Left forelimb (tissue), 1 donor: ENCODE measurements at regions not wholly inside any gene's neighbourhood (a gene's known extent, or its start where the extent isn't known, plus 50 kb on each side); places are given as distances from the start of the nearest gene placed in this dataset.
"Not testable (repeated sequence)": the region's sequence is repeated elsewhere in the genome, so short reads cannot be mapped to it uniquely, and the experiment has no call there.

ENCODE experiments used
- DNase-seq: peaks from one replicate; pipeline ENCODE4 v3.0.0-alpha.2; 2018; ENCODE audit warnings: low spot score

DNA sequence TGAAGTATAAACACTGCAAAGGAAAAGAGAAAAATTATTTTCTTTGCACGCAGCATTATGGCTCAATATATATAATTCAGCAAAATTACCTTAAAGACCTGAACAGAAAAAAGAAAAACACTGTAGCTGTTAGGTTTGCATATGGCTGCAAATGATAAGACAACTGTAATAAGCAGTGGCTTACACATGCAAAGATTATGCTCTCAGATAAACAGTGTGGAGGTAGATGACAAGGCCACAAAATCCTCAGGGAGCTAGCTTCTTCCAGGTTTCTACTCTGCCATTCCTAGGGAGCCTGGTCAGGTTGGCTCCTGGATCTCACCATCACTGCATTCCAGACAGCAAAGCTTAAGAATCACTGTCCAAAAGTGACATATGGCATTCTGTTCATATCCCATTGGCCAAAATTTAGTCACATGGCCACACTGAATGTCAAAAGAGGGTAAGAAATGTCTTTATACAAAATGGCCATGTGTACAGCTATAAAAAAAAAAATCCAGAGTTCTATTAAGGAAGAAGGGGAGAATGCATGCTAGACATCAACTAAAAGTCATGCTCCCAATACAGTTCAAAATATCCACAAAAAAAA is 195.2 kb upstream of the SLC7A11 start:
- DNase-seq = no peak

DNA sequence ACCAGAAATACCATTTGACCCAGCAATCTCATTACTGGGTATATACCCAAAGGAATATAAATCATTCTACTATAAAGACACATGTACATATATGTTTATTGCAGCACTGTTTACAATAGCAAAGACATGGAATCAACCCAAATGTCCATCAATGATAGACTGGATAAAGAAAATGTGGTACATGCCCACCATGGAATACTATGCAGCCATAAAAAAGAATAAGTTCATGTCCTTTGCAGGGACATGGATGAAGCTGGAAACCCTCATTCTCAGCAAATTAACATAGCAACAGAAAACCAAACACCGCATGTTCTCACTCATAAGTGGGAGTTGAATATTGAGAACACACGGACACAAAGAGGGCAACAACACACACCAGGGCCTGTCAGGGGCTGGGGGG is 193.6 kb upstream of the SLC7A11 start:
- DNase-seq = not testable (repeated sequence)

DNA sequence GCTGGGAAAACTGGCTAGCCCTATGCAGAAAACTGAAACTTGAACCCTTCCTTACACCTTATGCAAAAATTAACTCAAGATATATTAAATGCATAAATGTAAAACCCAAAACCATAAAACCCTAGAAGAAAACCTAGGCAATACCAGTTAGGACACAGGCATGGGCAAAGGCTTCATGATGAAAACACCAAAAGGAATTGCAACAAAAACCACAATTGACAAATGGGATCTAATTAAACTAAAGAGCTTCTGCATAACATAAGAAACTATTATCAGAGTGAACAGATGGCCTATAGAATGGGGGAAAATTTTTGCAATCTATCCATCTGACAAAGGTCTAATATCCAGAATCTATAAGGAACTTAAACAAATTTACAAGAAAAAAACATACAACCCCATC is 192.9 kb upstream of the SLC7A11 start:
- DNase-seq = not testable (repeated sequence)

DNA sequence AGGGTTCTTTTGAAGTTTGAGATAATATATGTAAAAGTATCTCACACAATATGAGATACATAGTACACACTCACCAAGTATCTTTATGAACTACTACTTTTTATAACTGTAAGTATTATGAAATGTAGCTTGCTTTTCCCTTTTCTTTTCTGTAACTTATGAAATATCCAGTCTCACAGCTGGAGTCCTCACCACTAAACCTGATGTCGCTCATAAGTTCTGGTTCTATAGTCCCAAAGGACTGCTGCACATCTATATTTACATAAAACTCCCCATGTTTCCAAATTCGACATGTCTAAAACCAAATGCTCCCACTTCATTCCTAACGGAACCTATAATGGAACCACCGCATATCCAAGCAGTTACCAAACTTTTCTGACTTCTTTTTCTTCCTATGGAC is 186.5 kb upstream of the SLC7A11 start:
- DNase-seq = no peak

DNA sequence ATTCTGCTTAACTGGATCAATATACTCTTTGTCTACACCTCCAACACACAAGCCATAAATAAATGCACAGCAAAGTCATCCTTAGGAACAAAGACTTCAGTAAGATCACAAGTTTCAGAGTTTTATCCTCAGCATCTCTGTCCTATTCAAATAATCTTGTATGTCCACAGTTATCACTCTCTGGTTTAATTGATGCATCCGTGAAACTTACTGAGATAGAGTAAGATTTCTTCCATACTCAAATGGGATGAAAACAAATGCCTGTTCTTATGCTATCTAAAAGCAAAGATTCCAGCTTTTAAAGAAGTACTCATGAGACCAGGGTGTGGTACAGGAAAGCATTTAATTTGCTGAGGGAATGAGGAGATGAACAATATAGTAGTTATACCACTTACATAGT is 184.6 kb upstream of the SLC7A11 start:
- no peak for DNase-seq

DNA sequence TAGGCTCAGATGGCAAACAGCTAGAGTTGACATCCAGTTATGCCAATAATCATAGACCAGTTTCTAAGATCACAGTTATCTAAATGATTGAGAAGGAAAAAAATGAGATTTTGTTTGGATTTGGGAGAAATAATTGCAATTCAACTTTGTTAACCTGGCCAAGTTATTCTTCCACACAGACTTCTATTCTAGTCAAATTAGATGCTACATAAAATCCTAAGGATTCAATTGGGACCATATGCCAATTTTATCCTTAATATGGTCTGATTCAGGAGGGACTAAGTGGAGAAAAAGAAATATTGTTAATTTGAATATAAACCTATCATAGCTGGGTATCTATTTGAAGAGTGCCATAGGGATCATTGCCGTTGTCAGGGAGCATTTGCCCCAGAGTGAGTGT is 178.3 kb upstream of the SLC7A11 start:
- DNase-seq = no peak

DNA sequence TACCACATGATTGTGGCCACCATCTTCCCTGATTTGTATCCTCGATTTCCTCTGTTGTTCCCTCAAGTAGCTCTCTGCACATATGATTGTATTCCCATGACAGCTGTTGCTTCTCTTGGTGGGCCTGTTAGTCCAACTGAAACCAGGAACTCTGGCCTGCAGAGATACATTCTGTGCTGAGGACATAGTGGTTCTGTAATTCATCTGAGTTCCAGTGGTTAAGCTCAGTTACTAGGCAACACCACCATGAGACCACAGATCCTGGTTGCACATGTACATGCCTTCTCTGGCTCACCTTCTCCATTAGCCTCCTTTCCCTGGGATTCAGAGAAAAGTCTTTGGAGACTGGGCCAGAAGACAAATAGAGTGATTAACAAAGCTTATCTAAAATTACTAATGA is 172.1 kb upstream of the SLC7A11 start:
- no peak for DNase-seq

DNA sequence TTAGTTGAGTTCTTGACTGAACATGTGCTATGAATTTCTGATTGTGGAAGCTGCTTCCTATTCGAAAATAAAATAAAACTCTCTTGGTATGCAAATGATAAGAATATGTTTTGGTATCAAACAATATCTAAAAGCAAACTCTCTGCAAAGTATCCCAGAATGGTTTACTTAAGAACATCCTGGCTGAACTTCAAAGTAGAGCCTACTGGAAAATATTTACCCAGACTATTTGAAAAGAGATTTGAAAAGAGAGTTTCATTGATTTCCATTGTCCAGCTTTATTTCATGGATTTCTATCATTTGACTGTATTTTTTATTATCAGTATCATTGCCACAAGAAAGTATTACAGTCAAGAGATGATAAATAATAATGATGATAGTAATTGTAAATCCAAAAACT is 171.1 kb upstream of the SLC7A11 start:
- no peak for DNase-seq

DNA sequence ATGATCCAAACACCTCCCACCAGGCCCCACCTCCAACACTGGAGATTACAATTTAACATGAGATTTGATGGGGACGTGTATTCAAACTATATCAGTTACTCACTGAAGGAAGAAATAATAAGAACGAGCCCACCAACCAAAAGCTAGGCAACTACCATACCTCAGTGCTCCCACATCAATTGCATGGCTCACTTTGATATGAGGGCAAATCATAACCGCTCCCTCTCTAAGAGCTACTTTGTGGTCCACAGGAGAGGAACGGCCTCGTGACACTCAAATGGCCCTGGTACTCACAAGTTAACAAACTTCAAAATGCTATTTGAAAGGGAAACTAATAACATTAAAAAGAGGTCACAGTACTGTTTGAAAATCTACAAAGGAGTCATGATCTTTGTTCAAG is 170.7 kb upstream of the SLC7A11 start:
- no peak for DNase-seq

DNA sequence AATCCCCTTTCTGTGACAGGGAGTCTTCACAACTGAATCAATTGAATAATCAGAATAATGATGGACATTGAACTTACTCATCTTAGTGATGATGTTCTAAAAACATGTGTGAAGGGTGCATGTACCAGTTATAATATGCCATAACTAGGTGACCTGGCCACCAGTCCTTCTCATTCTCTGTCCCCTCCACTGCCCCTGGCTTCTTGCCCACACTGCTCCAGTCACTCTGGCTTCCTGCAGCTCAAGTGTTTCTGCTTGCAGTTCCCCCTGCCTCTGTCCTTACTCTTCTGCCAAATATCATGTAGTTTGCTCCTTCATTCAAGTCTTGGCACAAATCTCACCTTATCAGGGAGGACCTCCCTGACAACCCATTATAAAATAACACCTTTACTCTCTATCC is 168.1 kb upstream of the SLC7A11 start:
- no peak for DNase-seq

DNA sequence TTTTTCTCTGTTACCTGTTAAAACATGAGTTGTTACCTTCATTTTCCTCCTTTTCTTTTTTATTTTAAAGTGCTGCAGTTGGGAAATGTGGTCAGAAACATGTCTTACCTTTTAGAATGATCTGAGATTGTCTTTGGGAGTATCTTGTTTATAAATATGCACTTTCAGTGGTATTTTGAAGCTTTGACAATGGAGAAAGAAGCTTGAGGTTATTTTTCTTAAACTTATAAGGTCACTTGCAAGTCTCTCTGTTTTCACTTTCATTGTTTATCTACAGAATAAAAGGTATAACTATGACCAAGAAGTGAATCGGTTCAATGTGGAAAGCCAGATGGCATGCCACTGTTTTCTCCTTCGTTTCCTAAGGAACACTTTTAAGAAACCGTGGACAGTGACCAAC is 167.5 kb upstream of the SLC7A11 start:
- DNase-seq = no peak

DNA sequence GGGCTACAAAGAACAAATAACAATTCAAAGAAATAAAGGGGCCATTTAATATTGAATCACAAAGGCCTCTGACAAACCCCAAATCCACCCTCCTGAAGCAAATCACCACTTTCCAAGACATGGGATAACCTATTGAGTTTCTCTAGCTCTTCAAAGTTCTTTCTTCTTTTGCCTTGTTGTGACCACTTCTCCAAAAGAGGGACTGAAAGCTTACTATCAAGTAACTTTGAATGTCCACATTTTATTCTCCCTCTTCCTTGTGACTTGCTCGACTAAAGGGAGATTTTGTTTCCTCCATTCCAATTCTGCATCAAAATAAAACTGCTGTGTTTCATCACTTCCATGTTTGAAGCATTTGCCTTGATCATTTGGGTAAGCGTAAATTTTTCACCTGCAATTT is 166.6 kb upstream of the SLC7A11 start:
- no peak for DNase-seq

DNA sequence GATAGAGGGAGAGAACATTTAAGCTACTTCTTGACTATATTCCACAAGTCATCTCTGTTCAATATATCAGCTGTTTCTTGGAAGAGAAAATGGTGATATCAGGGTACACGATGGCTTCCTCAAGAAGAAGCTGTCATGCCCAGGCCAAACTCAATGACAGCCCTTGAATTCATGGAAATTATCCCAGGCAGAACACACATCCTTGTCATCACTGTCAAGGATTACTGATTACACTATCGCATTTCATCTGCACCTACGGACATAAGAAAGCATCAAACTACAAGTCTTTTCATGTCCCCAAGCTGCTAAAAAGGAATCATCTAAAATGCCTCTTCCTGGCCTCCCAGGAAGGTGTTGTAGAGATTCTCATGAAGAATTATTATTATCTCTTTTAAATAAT is 165.2 kb upstream of the SLC7A11 start:
- DNase-seq = no peak

DNA sequence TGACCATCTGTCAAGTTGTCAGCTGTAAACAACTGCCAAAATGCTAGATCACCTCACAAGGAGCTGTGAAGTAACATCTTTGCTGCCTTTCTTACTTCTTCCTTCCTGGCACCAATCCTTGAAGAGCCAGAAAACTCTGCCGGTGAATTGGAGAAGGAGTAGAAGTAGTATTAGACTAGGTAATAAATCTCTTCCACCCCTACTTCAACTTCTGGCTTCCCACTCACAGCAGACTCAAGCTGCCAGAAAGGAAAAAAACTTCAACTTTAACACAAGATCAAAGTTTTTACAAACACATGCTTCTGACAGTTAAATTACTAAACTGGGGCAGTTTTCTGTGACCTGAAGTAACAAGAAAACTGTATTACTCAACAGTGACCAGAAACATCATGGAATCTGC is 164.7 kb upstream of the SLC7A11 start:
- DNase-seq = no peak

DNA sequence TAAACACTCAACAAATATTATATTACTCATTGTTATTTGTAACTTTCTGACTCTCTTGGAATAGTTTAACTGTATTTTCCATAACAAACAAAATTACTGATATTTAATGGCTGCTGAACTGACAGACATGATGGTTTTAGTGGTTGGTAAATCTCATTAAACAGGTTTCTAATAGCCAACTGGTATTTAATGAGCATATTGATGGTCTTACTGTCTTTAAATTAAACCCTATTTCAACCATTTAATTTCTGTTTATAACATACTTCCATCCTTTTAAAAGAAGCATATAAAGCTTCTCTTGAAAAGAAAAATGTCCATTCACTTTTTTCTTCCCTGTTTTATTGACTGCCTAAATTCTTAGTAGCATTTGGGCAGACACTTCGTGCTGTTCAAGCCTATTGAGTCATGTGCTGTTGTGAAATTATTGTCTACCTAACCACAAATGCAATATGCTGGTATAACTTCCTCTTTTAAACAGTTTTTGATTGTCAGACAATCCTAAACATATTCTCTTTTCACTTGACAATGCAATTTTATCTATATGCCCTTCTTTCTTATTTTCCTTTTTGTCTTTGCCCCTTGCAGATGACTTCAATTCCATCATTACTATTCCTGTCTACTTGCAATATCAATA is 163.9 kb upstream of the SLC7A11 start:
- DNase-seq = no peak

DNA sequence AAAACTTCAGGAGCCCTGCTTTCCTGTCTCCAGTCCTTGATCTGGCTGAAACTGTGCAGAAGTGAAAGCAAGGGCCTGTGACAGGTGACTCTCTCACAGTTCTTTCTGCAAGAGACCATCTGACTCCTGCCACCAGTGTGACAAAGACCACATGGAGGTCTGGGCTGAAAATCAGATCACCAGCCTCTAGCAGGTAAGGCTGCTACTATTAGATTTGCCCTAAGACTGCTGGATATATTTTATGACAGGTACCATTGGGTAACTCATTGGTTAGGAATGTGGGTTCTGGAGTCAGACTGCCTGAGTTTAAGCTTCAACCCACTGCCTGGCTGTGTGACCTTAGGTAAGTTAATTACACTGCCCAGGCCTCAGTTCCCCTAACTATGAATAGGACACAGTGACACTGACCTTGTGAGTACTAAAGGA is 163.3 kb upstream of the SLC7A11 start:
- DNase-seq = no peak

DNA sequence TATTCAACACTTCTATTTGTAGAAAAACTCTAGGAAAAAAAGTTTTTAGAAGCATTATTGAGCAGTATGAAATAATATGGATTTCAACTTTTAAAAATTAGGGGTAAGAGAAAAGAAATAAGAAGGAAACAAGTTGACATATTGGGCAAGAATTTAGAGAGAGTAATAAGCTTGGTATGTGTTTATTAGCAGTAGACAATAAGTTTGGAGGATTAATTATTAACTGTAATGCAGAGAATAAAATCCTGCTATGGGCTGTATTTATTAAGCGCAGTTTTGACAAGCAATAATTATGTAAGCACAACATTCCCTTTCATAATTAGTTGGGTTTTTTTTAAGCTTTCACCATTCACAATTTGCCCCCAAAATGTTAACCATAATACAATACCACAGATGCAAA is 162.7 kb upstream of the SLC7A11 start:
- DNase-seq = no peak

DNA sequence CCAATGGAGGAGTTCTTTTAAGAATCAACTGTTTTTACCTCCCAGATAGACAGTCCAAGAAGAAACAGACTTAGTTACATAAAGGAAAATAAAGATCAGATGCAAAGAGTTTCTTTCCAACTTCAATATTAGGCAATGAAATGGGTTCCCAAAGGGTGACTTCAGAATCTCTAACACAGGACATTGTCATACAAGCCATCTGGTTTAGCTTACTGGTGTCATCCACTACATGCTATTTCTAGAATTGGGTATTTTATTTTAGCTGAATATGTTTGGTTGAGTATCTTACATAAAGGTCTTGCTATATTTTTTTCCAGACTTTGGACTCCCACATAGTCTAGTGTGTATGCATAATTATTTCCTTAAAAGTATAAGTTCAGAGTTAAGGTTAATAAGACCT is 162.1 kb upstream of the SLC7A11 start:
- no peak for DNase-seq

DNA sequence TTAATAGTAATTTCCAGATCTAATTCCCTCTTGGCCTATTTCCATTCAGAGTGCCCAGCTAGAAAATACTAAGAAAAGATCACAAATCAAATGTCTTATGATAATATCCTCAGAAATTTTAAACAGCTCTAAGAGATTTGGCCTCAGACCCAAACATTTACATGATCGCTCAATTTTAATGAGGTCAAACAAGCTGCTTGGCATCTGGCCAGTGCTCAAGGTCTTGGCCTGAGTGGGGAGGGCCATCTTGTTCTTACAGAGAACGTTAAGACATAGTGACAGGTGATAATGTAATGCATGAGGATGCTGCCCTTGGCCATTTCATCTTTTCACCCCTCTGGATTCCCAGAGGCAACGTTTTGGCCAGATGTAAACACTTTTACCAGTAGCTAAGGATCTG is 159.2 kb upstream of the SLC7A11 start:
- DNase-seq = no peak

DNA sequence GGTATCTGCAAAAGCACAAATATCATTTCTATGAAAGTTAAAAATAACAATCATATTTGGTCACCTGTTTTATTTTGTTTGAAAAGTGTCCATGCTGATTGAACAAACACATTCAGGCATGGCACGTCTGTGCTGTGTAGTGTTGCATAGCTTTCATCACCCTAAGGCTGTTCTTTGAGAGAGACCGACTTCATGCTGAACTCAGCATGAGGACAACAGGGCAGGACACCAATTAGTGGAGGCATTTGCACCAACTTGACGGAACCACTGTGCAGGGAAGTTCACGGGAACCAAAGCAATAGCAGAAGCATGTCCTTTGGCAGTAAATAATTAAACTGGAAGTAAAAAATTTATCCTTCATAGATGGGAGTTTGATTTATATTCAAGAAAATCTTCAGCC is 158.4 kb upstream of the SLC7A11 start:
- no peak for DNase-seq

DNA sequence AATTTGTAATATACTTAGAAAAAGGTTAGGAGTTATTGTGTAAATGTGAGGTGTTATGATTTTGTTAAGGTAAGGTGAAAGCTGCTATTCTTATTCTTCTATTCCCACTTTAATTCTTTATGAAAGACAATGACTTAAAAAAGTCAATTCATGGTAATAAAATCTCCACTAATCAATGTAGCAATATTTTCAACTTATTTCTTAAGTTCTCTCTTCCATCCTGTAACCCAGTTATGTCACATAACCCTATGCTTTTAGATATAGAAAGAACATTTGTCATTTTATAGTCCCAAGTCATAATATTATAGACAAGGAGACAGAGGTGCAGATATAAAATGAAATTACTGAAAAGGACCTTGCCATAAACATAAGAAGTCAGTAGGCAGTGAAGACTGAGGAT is 157.9 kb upstream of the SLC7A11 start:
- DNase-seq = no peak

DNA sequence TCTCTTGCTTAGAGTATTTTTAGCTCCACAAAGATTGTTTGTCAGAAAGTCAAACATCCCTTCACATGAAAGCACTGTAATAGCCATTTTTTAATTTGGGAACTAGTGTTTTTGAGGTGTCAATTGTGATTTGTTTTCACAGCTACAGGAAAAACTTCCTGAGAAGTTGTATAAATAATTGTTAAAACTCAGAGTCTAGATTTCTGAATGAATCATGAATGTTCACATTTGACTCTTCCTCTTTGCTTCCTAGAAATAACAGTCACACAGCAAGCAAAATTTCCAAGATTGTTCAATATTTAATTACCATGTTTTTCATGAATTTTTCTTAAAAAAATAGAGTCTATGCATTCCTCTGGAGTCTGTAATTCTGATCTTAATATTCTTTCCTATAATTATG is 156.9 kb upstream of the SLC7A11 start:
- DNase-seq = no peak

DNA sequence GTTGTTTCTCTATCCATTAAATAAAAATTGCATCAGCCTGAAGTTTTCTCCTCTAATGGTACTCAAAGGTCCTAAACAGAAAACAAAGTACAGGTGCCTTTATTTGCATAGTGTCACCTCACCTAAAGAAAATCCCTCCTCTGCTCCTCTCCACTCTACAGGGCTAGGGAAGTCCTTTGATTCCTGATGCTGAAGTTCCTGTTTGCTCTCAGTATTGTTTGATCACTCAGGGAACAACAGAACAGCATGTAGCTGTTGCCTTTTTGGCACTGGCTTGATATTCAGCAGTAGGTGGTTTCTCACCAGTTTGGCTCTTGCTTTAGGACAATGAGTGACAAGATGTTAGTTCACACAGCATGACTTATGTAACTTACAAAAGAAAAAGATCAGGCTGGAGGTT is 156.2 kb upstream of the SLC7A11 start:
- no peak for DNase-seq

DNA sequence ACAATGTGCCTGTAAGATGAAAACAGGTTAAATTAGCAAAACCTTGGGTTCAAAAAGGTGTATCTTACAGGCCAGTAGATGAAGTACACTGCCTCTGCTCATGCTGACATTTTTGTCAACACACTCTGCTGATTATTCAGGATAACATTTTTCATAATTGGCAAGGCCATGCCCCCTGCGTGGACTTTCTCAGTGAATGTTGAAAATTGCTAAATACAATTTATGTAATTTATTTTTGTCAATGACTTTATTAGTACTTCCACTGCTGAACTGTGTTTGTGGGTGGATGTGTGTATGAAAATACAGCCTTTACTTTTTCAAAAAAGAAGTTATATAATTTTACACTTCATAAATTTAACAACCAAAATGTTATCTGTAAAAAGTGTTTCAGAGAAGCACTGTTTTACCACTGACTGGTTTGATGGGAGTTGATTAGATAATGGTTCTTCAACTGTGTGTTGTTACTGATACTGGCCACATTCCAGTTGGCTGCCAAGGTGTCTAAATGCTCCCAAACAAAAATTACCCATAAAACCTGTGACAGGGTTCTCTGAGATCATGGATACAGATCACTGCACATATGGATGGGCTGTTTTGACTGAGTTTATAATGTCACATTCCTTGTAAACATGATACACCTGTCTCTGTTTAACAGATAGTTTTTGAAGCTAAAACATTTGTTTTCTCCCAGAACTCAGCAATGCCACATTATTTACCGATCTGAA is 151.9 kb upstream of the SLC7A11 start:
- no peak for DNase-seq
